AG09309 (cell line): ENCODE measurements at regions not wholly inside any gene's neighbourhood (a gene's known extent, or its start where the extent isn't known, plus 50 kb on each side); places are given as distances from the start of the nearest gene placed in this dataset.

ENCODE experiments used
- DNase-seq: peaks from one replicate; pipeline ENCODE4 v3.0.0-alpha.2; 2010; ENCODE audit warnings: low read depth
- H3K4me3 ChIP-seq: 2 replicates; pipeline ENCODE4 v1.5.1; 2011; ENCODE audit warnings: mild to moderate bottlenecking, low read depth, low read length, moderate library complexity; ENCODE audit not compliant: control insufficient read depth
- TF ChIP-seq, protein P1 (sequence below): IDR thresholded peaks from 2 replicates; pipeline ENCODE4 v1.5.1; 2011; ENCODE audit warnings: mild to moderate bottlenecking, low read depth, low read length, inconsistent platforms; ENCODE audit not compliant: insufficient read depth, control insufficient read depth; ENCODE audit errors: missing control alignments

DNA sequence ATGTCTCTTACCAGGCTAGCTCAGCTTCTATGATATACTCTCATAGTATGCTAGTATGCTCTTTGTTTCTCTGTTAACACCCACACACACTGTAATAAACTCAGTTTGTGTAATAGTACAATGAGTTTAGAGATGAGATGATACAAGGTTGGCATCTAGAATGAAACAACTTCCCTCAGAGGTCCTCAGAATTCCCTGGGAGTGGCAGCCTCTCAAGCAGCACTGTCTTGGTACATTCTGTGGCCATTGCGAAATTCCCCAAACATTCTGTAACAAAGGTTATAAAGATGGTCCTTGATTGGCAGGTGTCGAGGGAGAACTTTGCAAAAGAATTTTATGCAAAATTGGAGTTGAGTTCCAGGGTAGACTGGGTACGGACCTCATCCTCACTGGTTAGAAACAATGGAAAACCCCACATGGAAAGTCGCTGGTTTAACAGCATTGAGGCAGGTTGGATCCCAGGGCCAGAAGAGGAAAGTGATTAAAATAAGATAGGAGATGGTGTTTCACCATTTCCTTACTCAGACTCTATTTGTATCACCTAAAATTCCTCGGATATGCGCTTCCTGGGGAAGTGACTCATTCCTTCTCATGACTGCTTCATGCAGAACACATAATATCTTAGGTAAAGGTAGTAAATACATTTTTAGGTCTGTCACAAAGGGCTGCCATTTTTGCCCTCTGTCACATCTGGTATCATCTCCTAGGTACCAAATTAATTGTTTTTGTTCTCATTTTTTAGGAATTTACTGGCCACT, 657.8 kb downstream of the SORCS1 start:
- TF ChIP-seq, protein P1, sequence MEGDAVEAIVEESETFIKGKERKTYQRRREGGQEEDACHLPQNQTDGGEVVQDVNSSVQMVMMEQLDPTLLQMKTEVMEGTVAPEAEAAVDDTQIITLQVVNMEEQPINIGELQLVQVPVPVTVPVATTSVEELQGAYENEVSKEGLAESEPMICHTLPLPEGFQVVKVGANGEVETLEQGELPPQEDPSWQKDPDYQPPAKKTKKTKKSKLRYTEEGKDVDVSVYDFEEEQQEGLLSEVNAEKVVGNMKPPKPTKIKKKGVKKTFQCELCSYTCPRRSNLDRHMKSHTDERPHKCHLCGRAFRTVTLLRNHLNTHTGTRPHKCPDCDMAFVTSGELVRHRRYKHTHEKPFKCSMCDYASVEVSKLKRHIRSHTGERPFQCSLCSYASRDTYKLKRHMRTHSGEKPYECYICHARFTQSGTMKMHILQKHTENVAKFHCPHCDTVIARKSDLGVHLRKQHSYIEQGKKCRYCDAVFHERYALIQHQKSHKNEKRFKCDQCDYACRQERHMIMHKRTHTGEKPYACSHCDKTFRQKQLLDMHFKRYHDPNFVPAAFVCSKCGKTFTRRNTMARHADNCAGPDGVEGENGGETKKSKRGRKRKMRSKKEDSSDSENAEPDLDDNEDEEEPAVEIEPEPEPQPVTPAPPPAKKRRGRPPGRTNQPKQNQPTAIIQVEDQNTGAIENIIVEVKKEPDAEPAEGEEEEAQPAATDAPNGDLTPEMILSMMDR, result no peak
- no peak for DNase-seq
- H3K4me3 ChIP-seq, result no peak overlapping the region

DNA sequence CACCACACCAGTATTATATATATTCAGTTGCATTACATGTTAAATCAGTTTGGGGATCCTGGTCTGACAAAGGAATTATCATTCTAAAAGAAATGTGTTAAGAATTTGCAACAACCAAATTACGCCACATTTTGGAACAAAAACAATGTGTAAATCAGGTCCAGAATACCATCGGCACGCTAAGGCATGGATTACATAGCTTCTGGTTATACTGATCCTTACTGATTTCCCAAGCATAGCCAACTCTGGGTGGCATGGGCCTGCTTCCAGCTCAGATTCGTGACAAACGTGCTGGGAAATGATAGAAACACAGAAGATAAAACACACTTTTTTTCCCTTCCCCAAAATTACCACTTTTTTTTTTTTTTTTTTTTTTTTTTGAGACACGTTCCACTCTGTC, 660.0 kb downstream of the SORCS1 start:
- DNase-seq, result no peak
- no peak overlapping the region for H3K4me3 ChIP-seq
- TF ChIP-seq, protein P1, result no peak

DNA sequence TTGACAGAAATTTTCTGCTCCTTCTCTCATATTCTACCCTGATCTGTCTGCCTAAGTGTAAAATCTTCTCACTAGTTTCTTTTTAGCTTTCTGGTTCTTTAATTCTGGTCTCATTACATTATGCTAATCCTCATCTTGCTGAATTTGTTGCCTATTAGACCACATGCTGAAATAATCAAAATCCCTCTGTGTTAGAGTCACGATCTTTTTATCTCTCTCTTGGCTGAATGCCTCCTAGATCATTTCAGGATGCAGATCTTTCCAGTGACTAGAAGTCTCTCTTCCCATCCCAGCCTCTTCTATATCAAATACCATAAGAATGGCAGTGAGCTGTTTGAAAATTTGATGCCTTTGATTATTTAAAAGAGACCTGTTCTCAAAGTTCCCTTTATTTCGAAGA, 661.9 kb downstream of the SORCS1 start:
- DNase-seq, result no peak
- no peak overlapping the region for H3K4me3 ChIP-seq
- TF ChIP-seq, protein P1, result no peak

DNA sequence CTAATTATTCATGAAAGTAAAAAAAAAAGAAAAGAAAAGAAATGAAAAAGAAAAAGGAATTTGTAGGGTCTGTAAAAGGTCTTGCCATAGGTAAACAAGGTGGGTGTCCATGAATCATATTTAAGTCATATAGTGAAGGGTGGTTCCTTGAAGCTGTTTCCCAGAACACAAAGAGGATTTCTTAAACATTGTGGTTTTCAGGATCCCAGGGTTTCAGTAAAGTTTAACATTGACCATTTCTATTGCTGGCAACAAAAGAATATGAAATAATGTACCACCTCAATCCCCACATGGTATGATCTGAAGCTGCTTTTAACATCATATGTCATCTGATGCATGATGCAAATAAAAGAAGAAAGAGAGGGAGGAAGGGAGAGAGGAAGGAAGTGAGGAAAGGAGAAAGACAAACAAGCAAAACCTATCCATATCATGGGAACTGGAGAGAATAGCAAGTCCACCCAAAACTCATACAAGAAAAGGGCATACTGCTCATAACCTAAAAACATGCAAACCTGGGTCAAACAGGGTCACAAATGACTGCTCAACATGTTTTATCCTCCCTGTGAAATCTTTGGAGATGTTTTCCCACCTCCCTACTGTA, 663.5 kb downstream of the SORCS1 start:
- DNase-seq, result no peak

DNA sequence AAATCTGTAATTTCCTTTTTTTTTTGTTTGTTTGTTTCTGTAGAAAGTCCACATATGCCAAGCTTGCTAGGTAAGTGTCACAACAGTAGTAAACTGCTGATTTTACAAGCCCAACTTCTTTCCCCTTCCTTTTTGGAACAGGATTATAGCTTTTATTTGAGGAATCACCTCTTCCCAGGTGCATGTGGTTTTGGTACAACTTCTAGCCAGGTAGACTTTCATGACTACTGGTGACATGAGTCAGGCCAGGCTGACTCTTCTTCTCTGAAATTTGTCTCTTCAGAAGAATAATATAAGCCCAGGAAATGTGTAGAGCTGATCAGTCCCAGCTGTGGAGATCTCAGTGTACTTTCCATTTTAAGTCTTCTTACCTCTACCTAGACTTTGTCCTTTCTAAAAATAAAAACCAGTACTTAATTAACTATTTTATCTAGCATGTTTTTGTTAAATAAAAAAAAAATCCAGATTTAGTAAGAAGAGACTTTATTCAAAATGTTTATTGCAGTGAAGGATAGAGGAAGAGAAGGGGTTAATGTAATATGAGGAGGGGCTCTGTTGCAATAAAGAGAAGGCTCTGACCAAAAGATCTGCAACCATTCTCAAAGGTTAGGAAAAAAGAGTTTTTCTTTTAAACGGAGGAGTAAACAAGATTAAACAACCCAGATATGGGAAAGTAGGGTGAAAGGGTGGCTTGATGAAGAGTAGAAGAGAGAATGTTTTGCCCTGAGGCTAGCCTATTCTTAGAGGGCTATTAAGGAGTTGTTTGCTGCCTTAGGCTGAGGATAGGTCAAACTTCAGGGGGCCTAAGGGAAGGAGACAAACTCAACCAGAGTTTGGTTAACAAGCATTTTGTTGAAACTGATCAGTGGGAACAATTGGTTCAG, 664.2 kb downstream of the SORCS1 start:
- TF ChIP-seq, protein P1, result no peak
- no peak for DNase-seq
- no peak overlapping the region for H3K4me3 ChIP-seq

More for the DNA sequence above, 663.5 kb downstream of the SORCS1 start:
- TF ChIP-seq, protein P1, result no peak
- no peak overlapping the region for H3K4me3 ChIP-seq

DNA sequence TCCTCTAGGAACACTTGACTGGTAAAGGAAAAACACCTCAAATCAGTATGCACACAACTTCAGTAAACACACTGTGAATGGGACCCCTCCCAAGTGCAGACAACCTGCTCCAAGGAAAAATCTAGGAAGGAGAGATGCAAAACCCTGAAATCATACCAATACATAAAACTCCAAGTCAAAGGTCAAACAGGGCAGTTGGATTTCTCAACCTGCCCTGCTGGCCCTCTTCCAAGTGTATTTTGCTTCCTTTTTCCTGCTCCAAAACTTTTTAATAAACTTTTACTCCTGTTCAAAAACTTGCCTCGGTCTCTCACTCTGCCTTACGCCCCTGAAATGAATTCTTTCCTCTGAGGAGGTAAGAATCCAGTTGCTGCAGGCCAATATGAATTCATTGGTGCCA, 665.1 kb downstream of the SORCS1 start:
- TF ChIP-seq, protein P1, result no peak

More for the DNA sequence above, 665.1 kb downstream of the SORCS1 start:
- DNase-seq, result no peak
- no peak overlapping the region for H3K4me3 ChIP-seq
